HepG2 (cell line): ENCODE measurements at regions not wholly inside any gene's neighbourhood (a gene's known extent, or its start where the extent isn't known, plus 50 kb on each side); places are given as distances from the start of the nearest gene placed in this dataset.

Experiments used
- ATF7 ChIP-seq, 2 experiments: fragments of 450-650 bp in 1 of 2; sonication (generic) in 1 of 2; formaldehyde crosslinking in 1 of 2; IDR thresholded peaks; 2 replicates each; pipeline versions ENCODE4 v1.4.0 to v1.6.1; 2016 to 2020; ENCODE audit warnings: antibody characterized with exemption in 1 of 2, mild to moderate bottlenecking in 1 of 2, missing genetic modification reagents in 1 of 2
- CEBPB ChIP-seq: IDR thresholded peaks from 2 replicates; pipeline ENCODE4 v1.6.1; 2011; ENCODE audit warnings: low read depth, low read length, improper control_type of control experiment, borderline replicate concordance
- DPF2 ChIP-seq: sonication (generic); formaldehyde crosslinking; IDR thresholded peaks from 2 replicates; pipeline ENCODE4 v1.4.0; 2020; ENCODE audit warnings: mild to moderate bottlenecking, low read depth, missing genetic modification reagents, borderline replicate concordance
- GABPA ChIP-seq, 2 experiments: IDR thresholded peaks; 2 replicates each; pipeline ENCODE4 v1.6.1; 2011 to 2016; ENCODE audit warnings: low read depth in 2 of 2, low read length in 1 of 2, missing biosample characterization in 1 of 2, missing genetic modification characterization in 1 of 2
- HDAC1 ChIP-seq: sonication (generic); formaldehyde crosslinking; IDR thresholded peaks from 2 replicates; pipeline ENCODE4 v1.5.1; 2020; ENCODE audit warnings: mild to moderate bottlenecking, missing genetic modification reagents
- HOXA9 ChIP-seq: sonication (generic); formaldehyde crosslinking; IDR thresholded peaks from 2 replicates; pipeline ENCODE4 v1.8.1; 2022; ENCODE audit warnings: missing genetic modification reagents, mild to moderate bottlenecking, moderate library complexity, borderline replicate concordance
- MBNL3 ChIP-seq: fragments of 250-450 bp; sonication (Bioruptor Pico); conservative IDR thresholded peaks from 2 replicates; pipeline ENCODE4 v1.8.0; 2022; ENCODE audit warnings: mild to moderate bottlenecking, inconsistent platforms
- MIER2 ChIP-seq: IDR thresholded peaks from 2 replicates; pipeline ENCODE4 v1.6.1; 2016; ENCODE audit warnings: missing biosample characterization, missing genetic modification reagents
- RARG ChIP-seq: sonication (generic); formaldehyde crosslinking; IDR thresholded peaks from 2 replicates; pipeline ENCODE4 v1.4.0; 2020; ENCODE audit warnings: low read depth, mild to moderate bottlenecking, missing genetic modification reagents
- RFX1 ChIP-seq: fragments of 450-650 bp; IDR thresholded peaks from 2 replicates; pipeline ENCODE4 v1.6.1; 2017
- SALL2 ChIP-seq: sonication (generic); formaldehyde crosslinking; IDR thresholded peaks from 2 replicates; pipeline ENCODE4 v1.8.1; 2023; ENCODE audit warnings: mild to moderate bottlenecking, missing genetic modification reagents, inconsistent platforms
- SIN3B ChIP-seq: fragments of 150-350 bp; IDR thresholded peaks from 2 replicates; pipeline ENCODE4 v1.6.1; 2014; ENCODE audit warnings: low read length
- SMAD3 ChIP-seq: sonication (generic); formaldehyde crosslinking; IDR thresholded peaks from 2 replicates; pipeline ENCODE4 v1.4.0; 2020; ENCODE audit warnings: missing genetic modification reagents
- SMYD3 ChIP-seq: sonication (generic); formaldehyde crosslinking; IDR thresholded peaks from 2 replicates; pipeline ENCODE4 v1.8.1; 2023; ENCODE audit warnings: mild to moderate bottlenecking, missing genetic modification reagents
- ZBTB20 ChIP-seq: sonication (generic); formaldehyde crosslinking; IDR thresholded peaks from 2 replicates; pipeline ENCODE4 v1.8.1; 2023; ENCODE audit warnings: missing genetic modification reagents, low read depth, mild to moderate bottlenecking, borderline replicate concordance
- ZNF12 ChIP-seq: sonication (generic); formaldehyde crosslinking; IDR thresholded peaks from 2 replicates; pipeline ENCODE4 v1.5.0; 2020; ENCODE audit warnings: missing genetic modification reagents
- ZNF121 ChIP-seq: sonication (generic); formaldehyde crosslinking; IDR thresholded peaks from 2 replicates; pipeline ENCODE4 v1.5.0; 2020; ENCODE audit warnings: mild to moderate bottlenecking, missing genetic modification reagents
- ZNF33A ChIP-seq: sonication (generic); formaldehyde crosslinking; IDR thresholded peaks from 2 replicates; pipeline ENCODE4 v1.5.1; 2020; ENCODE audit warnings: missing genetic modification reagents, mild to moderate bottlenecking, moderate library complexity, borderline replicate concordance
- ZNF44 ChIP-seq: sonication (generic); formaldehyde crosslinking; IDR thresholded peaks from 2 replicates; pipeline ENCODE4 v1.5.1; 2020; ENCODE audit warnings: mild to moderate bottlenecking, missing genetic modification reagents
- ZNF441 ChIP-seq: sonication (generic); formaldehyde crosslinking; IDR thresholded peaks from 2 replicates; pipeline ENCODE4 v1.7.0; 2021; ENCODE audit warnings: missing genetic modification reagents, borderline replicate concordance
- TF ChIP-seq, protein P1 (sequence below): IDR thresholded peaks from 2 replicates; pipeline ENCODE4 v1.6.1; 2018; ENCODE audit warnings: missing genetic modification reagents, mild to moderate bottlenecking, missing compliant biosample characterization
- TF ChIP-seq, protein P2 (sequence below): sonication (generic); formaldehyde crosslinking; IDR thresholded peaks from 2 replicates; pipeline ENCODE4 v1.4.0; 2020; ENCODE audit warnings: missing genetic modification reagents
- TF ChIP-seq, protein P3 (sequence below): sonication (generic); formaldehyde crosslinking; IDR thresholded peaks from 2 replicates; pipeline ENCODE4 v1.8.0; 2022; ENCODE audit warnings: mild to moderate bottlenecking, missing genetic modification reagents, moderate library complexity
- TF ChIP-seq, protein P4 (sequence below): sonication (generic); formaldehyde crosslinking; IDR thresholded peaks from 2 replicates; pipeline ENCODE4 v1.4.0; 2020; ENCODE audit warnings: missing genetic modification reagents, borderline replicate concordance

DNA sequence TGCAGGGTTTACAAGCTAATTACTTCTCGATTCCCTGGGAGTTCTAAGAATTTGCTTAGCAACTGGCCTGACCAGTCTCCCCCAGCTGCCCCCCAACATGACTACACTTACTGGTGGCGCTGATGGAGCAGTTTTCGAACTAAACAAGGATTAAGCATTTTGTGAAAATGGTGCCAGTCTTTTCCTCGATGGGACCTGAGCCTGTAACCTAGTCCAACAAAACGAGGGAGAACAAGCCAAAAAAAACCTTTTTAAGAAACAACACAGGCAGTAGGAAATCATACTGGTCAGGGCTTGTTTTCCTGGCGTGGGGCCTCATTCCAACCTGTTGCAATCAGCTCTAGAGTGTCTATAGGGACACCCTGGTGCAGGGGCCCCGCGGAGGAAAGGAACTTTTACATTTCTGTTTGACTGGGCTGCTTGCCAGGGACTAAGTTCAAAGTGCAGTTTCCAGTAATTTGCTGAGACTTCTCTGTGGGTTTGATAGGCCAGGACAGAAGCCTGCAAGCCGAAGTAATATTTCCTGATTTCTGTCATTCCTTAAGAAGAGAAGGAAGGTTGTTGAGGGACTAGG is 158.7 kb downstream of the SPRY1 start (continued):
- TF ChIP-seq, protein P1, sequence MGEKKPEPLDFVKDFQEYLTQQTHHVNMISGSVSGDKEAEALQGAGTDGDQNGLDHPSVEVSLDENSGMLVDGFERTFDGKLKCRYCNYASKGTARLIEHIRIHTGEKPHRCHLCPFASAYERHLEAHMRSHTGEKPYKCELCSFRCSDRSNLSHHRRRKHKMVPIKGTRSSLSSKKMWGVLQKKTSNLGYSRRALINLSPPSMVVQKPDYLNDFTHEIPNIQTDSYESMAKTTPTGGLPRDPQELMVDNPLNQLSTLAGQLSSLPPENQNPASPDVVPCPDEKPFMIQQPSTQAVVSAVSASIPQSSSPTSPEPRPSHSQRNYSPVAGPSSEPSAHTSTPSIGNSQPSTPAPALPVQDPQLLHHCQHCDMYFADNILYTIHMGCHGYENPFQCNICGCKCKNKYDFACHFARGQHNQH (CRISPR knock-in tag), result peak; percentile 94
- TF ChIP-seq ZBTB20 (CRISPR knock-in tag), result peak; percentile 99
- TF ChIP-seq SMAD3 (CRISPR knock-in tag), result peak; percentile 90
- no peak for TF ChIP-seq SIN3B
- no peak; the same call in 1 of the 2 replicates for TF ChIP-seq HOXA9 (CRISPR knock-in tag)
- peak; percentile 33; the same call in 1 of the 2 replicates for TF ChIP-seq MIER2 (CRISPR knock-in tag)
- TF ChIP-seq, protein P2, sequence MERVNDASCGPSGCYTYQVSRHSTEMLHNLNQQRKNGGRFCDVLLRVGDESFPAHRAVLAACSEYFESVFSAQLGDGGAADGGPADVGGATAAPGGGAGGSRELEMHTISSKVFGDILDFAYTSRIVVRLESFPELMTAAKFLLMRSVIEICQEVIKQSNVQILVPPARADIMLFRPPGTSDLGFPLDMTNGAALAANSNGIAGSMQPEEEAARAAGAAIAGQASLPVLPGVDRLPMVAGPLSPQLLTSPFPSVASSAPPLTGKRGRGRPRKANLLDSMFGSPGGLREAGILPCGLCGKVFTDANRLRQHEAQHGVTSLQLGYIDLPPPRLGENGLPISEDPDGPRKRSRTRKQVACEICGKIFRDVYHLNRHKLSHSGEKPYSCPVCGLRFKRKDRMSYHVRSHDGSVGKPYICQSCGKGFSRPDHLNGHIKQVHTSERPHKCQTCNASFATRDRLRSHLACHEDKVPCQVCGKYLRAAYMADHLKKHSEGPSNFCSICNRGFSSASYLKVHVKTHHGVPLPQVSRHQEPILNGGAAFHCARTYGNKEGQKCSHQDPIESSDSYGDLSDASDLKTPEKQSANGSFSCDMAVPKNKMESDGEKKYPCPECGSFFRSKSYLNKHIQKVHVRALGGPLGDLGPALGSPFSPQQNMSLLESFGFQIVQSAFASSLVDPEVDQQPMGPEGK (CRISPR knock-in tag), result peak; percentile 91
- TF ChIP-seq ZNF441, result no peak
- peak; percentile 92 for TF ChIP-seq HDAC1 (CRISPR knock-in tag)
- TF ChIP-seq SMYD3, result no peak
- TF ChIP-seq ZNF12 (CRISPR knock-in tag), result no peak
- no peak for TF ChIP-seq RFX1
- TF ChIP-seq, protein P3, sequence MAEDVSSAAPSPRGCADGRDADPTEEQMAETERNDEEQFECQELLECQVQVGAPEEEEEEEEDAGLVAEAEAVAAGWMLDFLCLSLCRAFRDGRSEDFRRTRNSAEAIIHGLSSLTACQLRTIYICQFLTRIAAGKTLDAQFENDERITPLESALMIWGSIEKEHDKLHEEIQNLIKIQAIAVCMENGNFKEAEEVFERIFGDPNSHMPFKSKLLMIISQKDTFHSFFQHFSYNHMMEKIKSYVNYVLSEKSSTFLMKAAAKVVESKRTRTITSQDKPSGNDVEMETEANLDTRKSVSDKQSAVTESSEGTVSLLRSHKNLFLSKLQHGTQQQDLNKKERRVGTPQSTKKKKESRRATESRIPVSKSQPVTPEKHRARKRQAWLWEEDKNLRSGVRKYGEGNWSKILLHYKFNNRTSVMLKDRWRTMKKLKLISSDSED (CRISPR knock-in tag), result no peak
- TF ChIP-seq ZNF33A (CRISPR knock-in tag), result no peak
- TF ChIP-seq SALL2 (CRISPR knock-in tag), result no peak
- peak; percentile 50; the same call in 1 of the 2 replicates for TF ChIP-seq ZNF44
- TF ChIP-seq RARG, result 0 out of 2 replicates have a peak, but pooled peaks have one; percentile 49
- peak; percentile 93 for TF ChIP-seq DPF2 (CRISPR knock-in tag)
- no peak for TF ChIP-seq ATF7 (IDR thresholded peaks at IDR 0.05)
- TF ChIP-seq ATF7 (CRISPR knock-in tag; IDR thresholded peaks at IDR 0.05), result peak; percentile 66; the same call in 1 of the 2 replicates
- peak; percentile 94 for TF ChIP-seq CEBPB
- TF ChIP-seq, protein P4, sequence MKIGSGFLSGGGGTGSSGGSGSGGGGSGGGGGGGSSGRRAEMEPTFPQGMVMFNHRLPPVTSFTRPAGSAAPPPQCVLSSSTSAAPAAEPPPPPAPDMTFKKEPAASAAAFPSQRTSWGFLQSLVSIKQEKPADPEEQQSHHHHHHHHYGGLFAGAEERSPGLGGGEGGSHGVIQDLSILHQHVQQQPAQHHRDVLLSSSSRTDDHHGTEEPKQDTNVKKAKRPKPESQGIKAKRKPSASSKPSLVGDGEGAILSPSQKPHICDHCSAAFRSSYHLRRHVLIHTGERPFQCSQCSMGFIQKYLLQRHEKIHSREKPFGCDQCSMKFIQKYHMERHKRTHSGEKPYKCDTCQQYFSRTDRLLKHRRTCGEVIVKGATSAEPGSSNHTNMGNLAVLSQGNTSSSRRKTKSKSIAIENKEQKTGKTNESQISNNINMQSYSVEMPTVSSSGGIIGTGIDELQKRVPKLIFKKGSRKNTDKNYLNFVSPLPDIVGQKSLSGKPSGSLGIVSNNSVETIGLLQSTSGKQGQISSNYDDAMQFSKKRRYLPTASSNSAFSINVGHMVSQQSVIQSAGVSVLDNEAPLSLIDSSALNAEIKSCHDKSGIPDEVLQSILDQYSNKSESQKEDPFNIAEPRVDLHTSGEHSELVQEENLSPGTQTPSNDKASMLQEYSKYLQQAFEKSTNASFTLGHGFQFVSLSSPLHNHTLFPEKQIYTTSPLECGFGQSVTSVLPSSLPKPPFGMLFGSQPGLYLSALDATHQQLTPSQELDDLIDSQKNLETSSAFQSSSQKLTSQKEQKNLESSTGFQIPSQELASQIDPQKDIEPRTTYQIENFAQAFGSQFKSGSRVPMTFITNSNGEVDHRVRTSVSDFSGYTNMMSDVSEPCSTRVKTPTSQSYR (CRISPR knock-in tag), result peak; percentile 62; the same call in 1 of the 2 replicates
- no peak for TF ChIP-seq GABPA (IDR thresholded peaks at IDR 0.05; ENCODE audit: low read depth, low read length)
- peak; percentile 60 for TF ChIP-seq GABPA (CRISPR knock-in tag; IDR thresholded peaks at IDR 0.05; ENCODE audit: low read depth)
- TF ChIP-seq MBNL3 (CRISPR knock-in tag), result no peak
- TF ChIP-seq ZNF121 (CRISPR knock-in tag), result no peak
